Ovary (tissue), 7 donors: ENCODE measurements at regions not wholly inside any gene's neighbourhood (a gene's known extent, or its start where the extent isn't known, plus 50 kb on each side); places are given as distances from the start of the nearest gene placed in this dataset.

Experiments
- DNase-seq, 5 donors: peaks; one replicate each; pipeline ENCODE4 v3.0.0-alpha.2; 2019 to 2020
- H3K27ac ChIP-seq, 2 donors: fragments of 200-600 bp; one replicate each; pipeline versions ENCODE4 v1.5.1 to v1.8.0; 2019 to 2022
- H3K27me3 ChIP-seq: fragments of 200-600 bp; one replicate; pipeline ENCODE4 v1.8.0; 2022
- H3K36me3 ChIP-seq: fragments of 200-600 bp; sonication (generic); one replicate; pipeline ENCODE4 v1.5.1; 2019
- H3K4me1 ChIP-seq: one replicate; pipeline ENCODE4 v1.8.1; 2013; ENCODE audit warnings: mild to moderate bottlenecking, moderate library complexity; ENCODE audit not compliant: insufficient read depth
- H3K4me3 ChIP-seq: fragments of 200-600 bp; sonication (generic); one replicate; pipeline ENCODE4 v1.5.1; 2017
- H3K9me3 ChIP-seq, 2 donors: fragments of 200-600 bp in 1 of 2; sonication (generic) in 1 of 2; one replicate each; pipeline versions ENCODE4 v1.5.1 to v1.8.1; 2013 to 2019; ENCODE audit warnings: mild to moderate bottlenecking in 1 of 2, moderate library complexity in 1 of 2
- EP300 ChIP-seq: sonication (generic); formaldehyde crosslinking; IDR thresholded peaks from one replicate; pipeline ENCODE4 v1.6.1; 2017; ENCODE audit warnings: antibody characterized with exemption
- POLR2A ChIP-seq: fragments of 450-650 bp; IDR thresholded peaks from one replicate; pipeline ENCODE4 v1.6.1; 2017; ENCODE audit warnings: antibody characterized with exemption, mild to moderate bottlenecking, moderate library complexity
- WGBS, 3 donors: extraction: QIAGEN DNeasy Blood & Tissue Kit in 1 of 3; methylation state at CpG; one replicate each; pipeline versions ENCODE4 v1.1.5 to v1.1.7; 2013 to 2017; 5-methylcytosine and 5-hydroxymethylcytosine counted together
- intact Hi-C, 4 donors: fragments of 100-400 bp; cut with DNase I; formaldehyde crosslinking; loops; one replicate each; pipeline versions ENCODE4 v1.11.0 to v1.15.1; 2022 to 2023
- TF ChIP-seq, protein P1 (sequence below), 3 donors: fragments of 450-650 bp in 2 of 3; fragments of 200-600 bp in 1 of 3; IDR thresholded peaks; one replicate each; pipeline versions ENCODE4 v1.5.1 to v1.8.0; 2016 to 2022; ENCODE audit warnings: antibody characterized with exemption in 3 of 3, mild to moderate bottlenecking in 1 of 3
- donor health status: DM: no; HTN: no; CAD: no; lungs with moderate emphysema.
- donor health status: DM: no; HTN: no; CAD: no.
- donor health status: Bipolar disorder and iron deficiency.
- donor health status: DM: no; HTN: no; CAD: no.
- donor health status: DM: yes; HTN: yes; CAD: no.

DNA sequence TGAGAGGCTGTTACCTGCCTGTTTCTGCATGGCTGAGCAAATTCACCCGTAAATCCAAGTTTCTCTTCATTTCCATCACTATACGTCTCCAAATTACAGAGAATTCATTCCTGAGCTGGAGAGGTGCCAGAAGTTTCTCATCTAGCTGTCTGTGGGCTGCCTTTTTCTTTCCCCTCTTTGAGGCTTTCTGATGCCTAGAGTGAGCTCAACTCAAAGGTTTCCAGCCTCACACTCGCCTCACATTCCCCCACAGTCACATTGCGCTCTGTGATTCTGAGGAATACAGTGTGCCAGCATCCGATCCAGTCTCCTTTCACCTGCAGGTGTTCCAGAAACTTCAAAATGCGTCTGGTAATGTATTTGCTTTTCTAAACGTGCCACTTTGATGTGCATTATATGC is 267.2 kb downstream of the MFSD1 start, which contains the start of gene IQCJ:
TSS of gene IQCJ (plus strand) at position 229 of the 400 bp plus-strand sequence.
- Histone ChIP-seq H3K4me3 (no peak within 1 kb of the TSS), H3K4me1 (no peaks in the 10 kb centered on the region), H3K36me3 (no peaks in the 10 kb centered on the region), H3K27ac (no peak within 1 kb of the TSS), H3K27me3 (no peaks in the 10 kb centered on the region), H3K9me3 (no peaks in the 10 kb centered on the region)
- intact Hi-C loops, result no loop called here
- 27 to 39% (median 36%) methylated on average over 7 of the region's 7 CpGs for WGBS, 3 donors
- no peak for TF ChIP-seq POLR2A
- no peak for TF ChIP-seq EP300
- TF ChIP-seq, protein P1, sequence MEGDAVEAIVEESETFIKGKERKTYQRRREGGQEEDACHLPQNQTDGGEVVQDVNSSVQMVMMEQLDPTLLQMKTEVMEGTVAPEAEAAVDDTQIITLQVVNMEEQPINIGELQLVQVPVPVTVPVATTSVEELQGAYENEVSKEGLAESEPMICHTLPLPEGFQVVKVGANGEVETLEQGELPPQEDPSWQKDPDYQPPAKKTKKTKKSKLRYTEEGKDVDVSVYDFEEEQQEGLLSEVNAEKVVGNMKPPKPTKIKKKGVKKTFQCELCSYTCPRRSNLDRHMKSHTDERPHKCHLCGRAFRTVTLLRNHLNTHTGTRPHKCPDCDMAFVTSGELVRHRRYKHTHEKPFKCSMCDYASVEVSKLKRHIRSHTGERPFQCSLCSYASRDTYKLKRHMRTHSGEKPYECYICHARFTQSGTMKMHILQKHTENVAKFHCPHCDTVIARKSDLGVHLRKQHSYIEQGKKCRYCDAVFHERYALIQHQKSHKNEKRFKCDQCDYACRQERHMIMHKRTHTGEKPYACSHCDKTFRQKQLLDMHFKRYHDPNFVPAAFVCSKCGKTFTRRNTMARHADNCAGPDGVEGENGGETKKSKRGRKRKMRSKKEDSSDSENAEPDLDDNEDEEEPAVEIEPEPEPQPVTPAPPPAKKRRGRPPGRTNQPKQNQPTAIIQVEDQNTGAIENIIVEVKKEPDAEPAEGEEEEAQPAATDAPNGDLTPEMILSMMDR (IDR thresholded peaks at IDR 0.05), result no peak
- DNase-seq, result no peak

DNA sequence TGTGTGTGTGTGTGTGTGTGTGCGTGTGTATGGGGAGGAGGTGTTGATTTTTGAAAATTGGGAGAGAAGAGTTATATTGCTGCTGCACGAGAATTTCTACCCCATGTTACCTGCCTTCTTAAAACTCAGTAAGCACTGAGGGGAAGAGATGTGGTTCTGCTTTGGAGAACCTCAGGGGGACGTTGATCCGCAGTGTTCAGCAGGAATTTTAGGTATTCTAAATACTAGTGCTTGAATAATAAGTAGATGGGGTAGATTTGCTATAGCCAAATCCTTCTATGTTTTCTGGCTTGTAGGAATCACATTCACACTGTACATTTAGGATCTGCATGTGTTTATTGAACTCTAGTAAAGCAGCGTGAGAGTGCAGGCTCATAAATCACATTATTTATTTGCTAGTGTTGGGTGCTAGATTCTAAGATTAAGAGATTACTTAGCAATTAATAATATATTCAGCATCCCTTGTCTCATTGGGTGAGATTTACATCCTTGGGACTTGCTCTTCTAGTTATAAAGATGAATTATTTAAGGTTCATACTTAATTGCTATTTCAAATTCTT is 268.1 kb downstream of the MFSD1 start:
- intact Hi-C loops, result no loop called here
- H3K9me3 ChIP-seq, result no peaks in the 10 kb centered on the region
- WGBS, 3 donors, result 47 to 59% (median 53%) methylated on average over 5 of the region's 5 CpGs
- no peaks in the 10 kb centered on the region for H3K4me1 ChIP-seq
- H3K4me3 ChIP-seq, result no peak overlapping the region
- no peak for DNase-seq
- no peaks in the 10 kb centered on the region for H3K36me3 ChIP-seq
- no peaks in the 10 kb centered on the region for H3K27me3 ChIP-seq
- TF ChIP-seq EP300 (no peak), POLR2A (no peak)
- TF ChIP-seq, protein P1 (IDR thresholded peaks at IDR 0.05), result no peak
- no peak overlapping the region for H3K27ac ChIP-seq

DNA sequence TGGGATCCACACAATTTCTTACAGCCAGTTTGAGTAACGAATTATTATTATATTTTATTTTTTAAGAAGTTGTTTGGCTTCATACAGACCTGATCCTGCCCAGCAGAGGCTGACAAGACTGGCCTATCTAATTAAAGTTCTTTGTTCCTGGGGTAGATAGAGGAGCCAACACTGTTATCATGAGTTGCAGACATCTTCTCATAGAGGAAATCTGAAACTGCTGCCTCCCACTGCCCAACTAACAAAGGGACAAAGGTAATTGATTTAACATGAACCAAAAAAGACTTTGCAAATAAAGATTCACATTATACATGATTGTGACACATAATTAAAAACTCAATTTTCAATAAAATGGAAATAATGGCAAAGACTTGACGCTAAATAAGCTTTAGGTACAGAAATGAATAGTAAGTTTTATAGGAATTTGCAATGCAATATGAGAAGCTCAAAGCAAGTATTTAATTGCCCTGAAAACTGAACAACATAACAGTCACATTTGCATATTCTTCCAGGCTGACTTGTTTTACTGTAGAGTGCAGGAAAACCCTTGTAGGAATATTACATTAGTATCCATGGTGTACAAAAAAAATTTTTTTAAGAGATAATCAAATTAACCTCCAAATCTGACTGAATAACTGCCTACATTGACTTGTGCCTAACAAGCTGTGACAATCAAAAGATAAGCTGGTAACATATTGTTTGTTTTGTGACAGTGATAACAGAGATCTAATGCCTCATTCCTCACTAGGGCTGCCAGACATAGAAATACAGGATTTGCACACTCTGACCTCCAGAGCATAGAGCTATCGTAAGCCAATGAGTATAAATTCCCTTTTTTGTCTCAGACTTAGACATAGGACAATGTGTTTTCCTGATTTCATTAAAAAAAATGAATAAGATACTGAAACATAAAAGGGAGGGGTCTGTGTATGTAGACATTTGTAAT is 273.2 kb downstream of the MFSD1 start:
- H3K4me1 ChIP-seq, result no peaks in the 10 kb centered on the region
- no peak for DNase-seq
- no peaks in the 10 kb centered on the region for H3K36me3 ChIP-seq
- TF ChIP-seq, protein P1 (IDR thresholded peaks at IDR 0.05), result no peak
- TF ChIP-seq EP300 (no peak), POLR2A (no peak)
- WGBS, 3 donors, result 71 to 79% (median 73%) methylated on average over 3 of the region's 3 CpGs
- no peak overlapping the region for H3K27ac ChIP-seq
- no peak overlapping the region for H3K4me3 ChIP-seq
- H3K27me3 ChIP-seq, result no peaks in the 10 kb centered on the region
- intact Hi-C loops, result no loop called here
- no peaks in the 10 kb centered on the region for H3K9me3 ChIP-seq

DNA sequence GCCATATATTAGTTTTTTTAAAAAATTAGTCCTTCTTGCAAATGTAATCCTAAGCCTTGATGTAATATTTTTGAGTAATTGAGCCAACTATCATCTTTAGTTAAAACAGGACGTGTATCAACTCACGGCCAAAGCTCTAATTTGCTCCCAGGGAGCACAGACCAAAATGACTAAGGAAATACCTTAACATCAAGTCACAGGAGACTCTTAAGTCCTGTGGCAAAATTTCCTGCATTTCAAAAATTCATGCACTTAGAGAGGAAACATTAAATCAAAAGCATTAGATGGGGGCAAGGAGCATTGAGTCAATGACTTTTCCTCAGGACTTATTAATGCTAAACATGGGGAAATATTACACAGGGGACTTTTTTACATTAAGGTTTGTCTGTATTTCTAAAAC is 276.0 kb downstream of the MFSD1 start:
- Histone ChIP-seq H3K27ac (no peak overlapping the region), H3K4me3 (no peak overlapping the region), H3K27me3 (no peaks in the 10 kb centered on the region), H3K4me1 (no peaks in the 10 kb centered on the region), H3K36me3 (no peaks in the 10 kb centered on the region), H3K9me3 (no peaks in the 10 kb centered on the region)
- DNase-seq, result no peak
- 36 to 47% (median 38%) methylated on average over 2 of the region's 2 CpGs for WGBS, 3 donors
- TF ChIP-seq EP300, result no peak
- intact Hi-C loops, result no loop called here

DNA sequence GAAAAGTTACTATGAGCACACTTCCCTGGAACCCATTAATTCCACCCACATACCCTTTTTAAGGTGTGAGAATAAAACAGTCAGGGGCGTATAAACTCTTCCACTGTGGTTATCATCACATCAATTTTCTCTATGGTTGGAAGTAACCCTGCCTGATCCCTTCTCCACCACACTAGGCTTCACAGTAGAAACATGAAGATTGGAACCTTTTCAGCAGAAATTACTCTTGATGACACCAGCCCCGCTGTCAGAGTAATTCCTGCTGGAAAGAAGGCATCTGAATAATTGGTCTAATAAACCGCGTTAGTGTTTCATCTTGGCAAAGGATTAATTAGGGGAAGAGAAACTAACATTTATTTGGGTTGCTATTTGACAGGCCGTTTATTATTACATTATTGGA is 278.4 kb downstream of the MFSD1 start:
- TF ChIP-seq POLR2A (no peak), EP300 (no peak)
- TF ChIP-seq, protein P1 (IDR thresholded peaks at IDR 0.05), result no peak
- Histone ChIP-seq H3K9me3 (no peaks in the 10 kb centered on the region), H3K4me3 (no peak overlapping the region), H3K27ac (no peak overlapping the region), H3K27me3 (no peaks in the 10 kb centered on the region), H3K36me3 (no peaks in the 10 kb centered on the region), H3K4me1 (no peaks in the 10 kb centered on the region)
- no peak for DNase-seq
- WGBS, 3 donors, result 73 to 78% (median 75%) methylated on average over 5 of the region's 5 CpGs
- intact Hi-C loops, result no loop called here
